Amygdala (tissue), 56 donors: ENCODE measurements at regions not wholly inside any gene's neighbourhood (a gene's known extent, or its start where the extent isn't known, plus 50 kb on each side); places are given as distances from the start of the nearest gene placed in this dataset.
"Not testable (repeated sequence)": the region's sequence is repeated elsewhere in the genome, so short reads cannot be mapped to it uniquely, and the experiment has no call there.

Experiments used
- DNase-seq, 56 donors: peaks; one replicate each; lab custom pipeline; 2025; lab: John Stamatoyannopoulos, UW

DNA sequence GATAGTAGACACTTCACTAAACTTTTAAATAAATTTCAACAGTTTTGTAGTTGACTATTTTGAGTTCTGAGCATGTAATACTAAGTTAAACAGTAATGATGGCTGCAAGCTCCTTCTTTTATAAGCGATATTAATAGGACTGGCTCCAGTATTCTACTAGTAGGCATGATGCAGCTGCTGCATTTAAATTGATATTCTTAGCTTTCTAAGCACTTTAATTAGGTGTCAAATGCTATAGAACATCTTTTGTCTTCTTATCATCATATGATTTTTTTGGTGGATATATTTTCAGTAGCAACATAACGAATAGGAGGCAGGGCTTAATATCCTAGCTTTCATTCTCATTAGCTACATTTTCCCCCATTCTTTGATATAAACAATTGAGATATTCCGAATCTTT lies 141.1 kb downstream of the FBXO4 start:
- no peak for DNase-seq

DNA sequence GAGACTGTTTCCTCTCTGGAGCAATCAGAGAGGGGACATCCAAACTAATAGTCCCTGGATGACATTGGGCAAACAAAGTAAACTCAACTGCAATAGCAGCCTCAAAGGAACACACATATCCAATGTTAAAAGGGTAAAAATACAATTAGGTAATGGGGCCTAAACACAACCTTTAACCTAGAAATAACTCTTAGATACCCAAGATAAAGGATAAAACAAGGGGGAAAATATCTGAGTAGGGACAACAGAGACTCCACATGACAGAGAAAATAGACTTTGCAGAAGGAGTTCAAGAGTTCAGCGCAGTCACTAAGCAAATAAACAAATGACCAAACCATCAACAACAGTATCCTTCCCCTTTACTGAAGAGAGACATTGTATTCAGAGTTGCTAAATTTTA lies 149.3 kb downstream of the FBXO4 start:
- no peak for DNase-seq

DNA sequence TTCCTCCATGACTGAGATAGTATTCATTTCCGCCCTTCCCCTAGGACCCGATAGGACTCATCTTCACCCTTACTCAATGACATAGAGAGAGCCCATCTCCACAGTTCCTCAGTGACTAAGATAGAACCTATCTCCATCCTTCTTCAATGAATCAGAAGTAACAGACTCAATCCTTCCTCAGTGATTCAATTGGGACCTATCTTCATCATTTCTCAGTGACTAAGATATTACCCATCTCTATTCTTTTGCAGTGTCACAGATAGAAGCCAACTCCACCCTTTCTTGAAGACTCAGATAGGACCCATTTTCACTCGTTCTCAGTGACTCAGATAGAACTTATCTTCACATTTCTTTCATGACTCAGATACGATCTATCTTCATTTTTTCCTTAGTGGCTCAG lies 164.6 kb downstream of the FBXO4 start:
- no peak for DNase-seq

DNA sequence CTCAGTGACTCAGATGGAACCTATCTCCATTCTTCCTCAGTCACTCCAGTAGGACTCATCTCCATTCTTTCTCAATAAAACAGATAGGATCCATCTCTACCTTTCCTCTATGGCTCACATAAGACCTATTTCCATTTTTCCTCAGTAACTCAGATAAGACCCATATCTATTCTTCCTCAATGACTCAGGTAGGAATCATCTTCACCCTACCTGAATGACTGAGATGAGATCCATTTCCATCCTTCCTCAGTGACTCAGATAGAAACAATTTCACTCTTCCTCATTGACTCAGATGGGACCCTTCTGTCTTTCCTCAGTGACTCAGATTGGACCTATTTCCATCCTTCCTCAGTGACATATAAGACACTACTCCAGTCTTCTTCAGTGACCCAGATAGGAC lies 165.1 kb downstream of the FBXO4 start:
- DNase-seq, result no peak

DNA sequence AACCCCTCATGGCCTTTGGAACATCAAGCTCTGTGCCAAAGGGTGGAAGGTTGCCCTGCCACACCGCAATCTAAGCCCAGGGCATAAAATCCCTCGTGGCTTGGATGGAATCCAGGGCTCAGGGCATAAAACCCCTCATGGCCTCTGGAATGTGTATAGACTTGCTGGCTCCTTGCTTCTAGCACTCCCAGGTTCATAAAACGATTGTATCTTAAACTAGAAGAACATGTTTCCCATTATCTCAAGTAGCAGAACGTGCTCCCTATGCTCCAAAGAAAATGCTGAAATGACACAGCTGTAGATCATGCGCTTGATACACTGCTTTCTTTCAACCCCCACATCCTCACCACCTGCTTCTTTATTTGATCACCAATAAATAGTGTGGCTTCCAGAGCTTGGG lies 174.8 kb downstream of the FBXO4 start:
- not testable (repeated sequence) for DNase-seq

DNA sequence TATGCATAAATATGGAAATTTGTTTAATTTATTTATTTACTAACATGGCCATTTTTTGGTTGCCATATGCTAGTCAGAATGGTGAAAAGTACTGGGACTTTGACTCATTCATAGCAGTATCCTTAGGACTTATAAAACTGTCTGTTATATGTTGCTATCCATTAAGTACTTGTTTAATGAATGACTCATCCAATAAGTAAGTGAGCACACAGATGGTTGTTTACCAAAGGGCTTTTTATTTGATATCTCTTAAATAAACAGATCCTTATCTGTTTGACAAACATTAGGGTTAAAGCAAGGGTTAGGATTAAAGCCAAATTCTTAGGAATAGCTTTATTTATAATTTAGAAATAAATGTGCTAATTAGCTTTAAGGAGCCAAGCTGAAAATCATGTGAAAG lies 183.4 kb downstream of the FBXO4 start:
- no peak for DNase-seq

DNA sequence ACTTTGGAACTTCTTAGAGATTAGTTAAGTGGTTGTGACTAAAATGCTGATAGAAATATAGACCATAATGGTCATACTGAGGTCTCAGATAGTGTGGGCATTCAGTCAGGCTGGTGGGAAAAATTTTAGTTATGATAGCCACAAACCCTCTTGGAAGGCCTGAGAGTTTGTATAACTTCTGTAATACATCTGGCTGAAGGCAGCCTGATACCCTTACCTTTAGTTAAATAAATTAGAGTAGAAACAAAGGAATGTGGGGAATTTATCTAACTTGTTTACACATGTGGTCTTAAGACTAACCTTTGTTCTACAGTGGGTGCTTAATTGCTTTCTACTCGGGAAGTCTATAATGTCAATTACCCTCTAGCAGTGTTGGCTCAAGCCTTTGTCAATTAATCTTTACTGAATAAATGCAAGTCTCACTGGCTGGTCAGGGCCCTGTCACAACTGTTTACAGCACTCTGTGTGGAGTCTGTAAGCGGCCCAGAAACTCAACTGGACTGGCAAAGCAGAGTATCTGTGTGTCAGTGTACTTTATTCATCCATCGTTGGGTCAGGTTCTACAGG lies 184.0 kb downstream of the FBXO4 start:
- no peak for DNase-seq

DNA sequence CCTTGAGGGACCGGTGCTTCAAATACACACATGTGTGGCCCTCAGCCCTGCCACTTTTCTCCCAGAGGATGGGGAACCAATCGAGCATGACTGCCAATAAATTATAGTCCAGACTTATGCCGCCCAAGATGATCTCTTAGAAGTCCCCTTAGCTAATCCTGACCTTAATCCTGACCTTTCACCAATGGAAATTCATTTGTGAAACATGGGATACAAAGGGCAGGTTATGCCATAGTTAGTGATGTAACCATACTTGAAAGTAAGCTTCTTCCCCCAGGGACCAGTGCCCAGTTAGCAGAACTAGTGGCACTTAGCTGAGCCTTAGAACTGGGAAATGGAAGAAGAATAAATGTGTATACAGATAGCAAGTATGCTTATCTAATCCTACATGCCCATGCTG lies 190.6 kb downstream of the FBXO4 start:
- not testable (repeated sequence) for DNase-seq

DNA sequence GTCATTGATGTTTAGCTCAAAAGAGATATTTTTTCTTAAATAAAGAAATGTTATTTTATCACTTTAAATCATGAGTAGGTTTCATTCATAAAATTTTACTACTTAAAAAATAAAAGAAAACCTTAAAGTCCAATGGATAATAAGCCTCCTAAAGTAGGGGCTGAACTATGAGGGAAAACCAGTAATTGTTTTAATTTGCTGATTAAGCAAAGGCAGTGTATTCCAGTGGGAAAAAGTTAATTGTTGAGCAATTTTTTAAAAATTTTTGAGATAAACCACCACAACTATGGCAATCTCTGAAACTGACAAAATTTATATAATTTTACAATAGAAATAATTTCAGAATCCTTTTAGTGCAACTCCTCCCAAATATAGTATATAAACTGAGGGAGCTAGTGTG lies 195.0 kb downstream of the FBXO4 start:
- no peak for DNase-seq

DNA sequence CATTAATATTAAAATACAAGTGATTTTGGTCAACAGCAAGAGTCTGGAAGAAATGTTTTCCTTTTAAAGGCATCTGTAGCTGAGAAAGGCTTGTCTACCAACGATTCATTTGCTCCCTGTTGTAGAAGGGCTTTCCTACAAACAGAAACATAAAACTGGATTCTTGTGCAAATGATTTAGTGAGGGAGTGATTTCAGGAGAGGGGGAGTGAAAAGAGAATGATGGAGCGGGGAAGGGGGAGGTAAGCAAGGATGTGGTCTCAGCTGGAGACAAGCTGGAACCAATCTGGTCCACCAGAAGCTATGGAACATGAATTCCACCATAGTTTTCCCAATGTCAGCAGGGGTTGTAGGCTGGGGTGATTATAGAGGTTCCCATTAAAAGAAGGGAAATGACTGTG lies 196.3 kb downstream of the FBXO4 start:
- no peak for DNase-seq

DNA sequence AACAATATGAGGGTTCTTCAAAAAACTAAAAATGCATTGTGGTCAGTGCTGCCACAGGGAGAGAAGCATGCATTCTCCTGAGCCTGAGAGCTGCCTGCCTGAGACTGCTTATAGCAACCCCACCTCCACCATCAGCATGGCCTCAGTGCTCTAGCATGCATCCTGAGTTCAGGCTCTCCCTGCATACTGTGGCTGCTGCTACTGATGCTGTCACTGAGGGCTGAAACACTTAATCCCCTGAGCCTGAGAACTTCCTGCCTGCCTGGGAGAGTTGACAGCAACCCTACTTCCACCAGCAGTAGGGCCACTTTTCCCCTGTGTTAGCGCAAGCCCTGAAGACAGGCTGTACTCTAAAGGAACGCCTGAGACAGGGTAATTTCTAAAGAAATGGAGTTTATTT lies 206.0 kb downstream of the FBXO4 start:
- no peak for DNase-seq

DNA sequence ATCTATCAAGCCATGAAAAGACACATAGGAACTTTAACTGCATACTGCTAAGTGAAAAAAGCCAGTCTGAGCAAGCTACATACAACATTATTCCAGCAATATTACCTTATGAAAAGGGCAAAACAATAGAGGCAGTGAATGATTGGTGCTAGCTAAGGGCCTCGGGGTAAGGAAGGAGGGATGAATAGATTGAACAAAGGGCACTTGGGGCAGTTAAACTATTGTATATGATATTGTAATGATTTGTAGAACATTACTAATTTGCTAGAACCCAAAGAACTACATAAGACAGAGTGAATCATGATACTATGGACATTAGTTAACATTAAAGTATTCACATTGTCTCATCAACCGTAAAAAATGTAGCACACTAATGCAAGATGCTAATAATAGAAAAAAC lies 218.3 kb downstream of the FBXO4 start:
- DNase-seq, result no peak

DNA sequence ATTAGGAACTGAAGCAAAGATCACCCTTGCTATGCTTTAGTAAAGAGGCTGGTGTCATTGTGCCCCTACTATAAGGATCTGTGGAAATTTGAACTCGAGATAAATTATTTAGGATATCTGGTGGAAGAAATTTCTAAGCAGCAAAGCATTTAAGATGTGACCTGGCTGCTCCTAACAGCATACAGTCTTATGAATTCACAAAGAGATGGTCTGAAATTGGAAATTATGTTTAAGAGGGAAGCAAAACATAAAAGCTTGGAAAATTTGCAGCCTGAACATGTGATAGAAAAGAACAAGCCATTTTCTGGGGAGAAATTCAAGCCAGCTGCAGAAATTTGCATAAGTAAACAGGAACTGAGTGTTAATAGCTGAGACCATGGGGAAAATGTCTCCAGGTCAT lies 223.7 kb downstream of the FBXO4 start:
- no peak for DNase-seq

DNA sequence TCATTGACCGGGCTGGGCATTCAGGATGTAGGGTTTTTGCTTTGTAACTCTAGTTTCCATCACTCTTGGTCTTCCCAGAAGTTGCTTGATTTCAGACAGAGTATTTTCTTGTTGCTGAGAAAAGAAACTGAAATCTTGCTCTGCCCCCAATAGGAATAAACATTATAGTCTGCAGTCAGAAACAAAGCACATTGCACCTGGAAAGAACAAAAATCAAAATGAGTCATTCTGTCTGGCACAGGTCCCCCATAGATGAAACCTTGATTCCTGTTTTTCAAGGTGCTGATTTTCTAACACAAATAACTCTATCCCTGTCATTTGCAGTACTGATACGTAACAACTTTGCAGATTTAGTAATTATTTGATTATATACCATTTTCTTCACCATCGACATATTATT lies 232.1 kb downstream of the FBXO4 start:
- no peak for DNase-seq

DNA sequence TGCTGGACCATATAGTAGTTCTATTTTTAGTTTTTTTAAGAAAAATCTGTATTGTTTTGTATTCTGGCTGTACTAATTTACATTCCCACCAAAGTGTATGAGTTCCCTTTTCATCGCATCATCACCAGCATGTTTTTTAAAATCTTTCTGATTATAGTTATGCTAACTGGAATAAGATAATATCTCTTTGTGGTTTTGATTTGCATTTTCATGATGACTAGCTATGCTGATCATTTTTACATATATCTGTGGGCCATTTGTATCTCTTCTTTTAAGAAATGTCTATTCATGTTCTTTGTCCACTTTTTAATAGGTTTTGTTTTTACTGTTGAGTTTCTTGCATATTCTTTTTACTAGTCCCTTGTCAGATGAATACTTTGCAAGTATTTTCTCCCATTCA lies 238.0 kb downstream of the FBXO4 start:
- DNase-seq, result no peak

DNA sequence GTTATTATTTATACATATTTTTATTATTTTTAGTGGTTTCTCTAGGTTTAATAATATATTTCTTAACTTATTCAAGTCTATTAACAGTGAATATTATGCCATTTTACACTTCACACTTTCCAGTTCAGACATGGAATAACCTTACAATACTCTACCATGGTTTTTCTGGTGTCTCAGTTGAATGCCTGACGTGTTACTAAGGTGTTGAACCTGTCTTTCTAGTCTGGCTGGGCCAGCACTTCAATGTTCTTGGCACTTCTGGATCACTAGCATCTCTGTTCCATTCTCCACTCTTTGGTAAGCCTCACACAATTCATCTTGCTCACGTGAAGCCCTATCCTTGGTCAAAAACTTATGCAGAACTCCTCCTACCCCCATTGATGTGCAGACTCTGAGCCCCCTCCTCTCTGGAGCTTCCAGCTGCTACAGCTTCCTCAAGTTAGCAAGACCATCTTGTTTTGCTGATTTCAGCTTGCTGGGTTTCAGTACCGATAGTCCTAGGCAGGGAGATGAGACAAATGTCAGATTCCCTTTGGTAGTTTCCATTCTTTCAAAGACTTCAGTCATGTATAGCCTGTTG lies 243.1 kb downstream of the FBXO4 start:
- DNase-seq, result no peak

DNA sequence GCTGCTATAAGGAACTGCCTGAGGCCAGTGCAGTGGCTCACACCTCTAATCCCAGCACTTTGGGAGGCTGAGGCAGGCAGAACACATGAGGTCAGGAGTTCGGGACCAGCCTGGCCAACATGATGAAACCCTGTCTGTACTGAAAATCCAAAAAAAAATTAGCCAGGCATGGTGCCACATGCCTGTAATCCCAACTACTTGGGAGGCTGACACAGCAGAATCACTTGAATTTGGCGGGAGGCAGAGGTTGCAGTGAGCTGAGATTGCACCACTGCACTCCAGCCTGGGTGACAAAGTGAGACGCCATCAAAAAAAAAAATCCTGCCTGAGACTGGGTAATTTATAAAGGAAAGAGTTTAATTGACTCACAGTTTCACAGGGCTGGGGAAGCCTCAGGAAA lies 247.1 kb upstream of the GHR start:
- DNase-seq, result not testable (repeated sequence)

DNA sequence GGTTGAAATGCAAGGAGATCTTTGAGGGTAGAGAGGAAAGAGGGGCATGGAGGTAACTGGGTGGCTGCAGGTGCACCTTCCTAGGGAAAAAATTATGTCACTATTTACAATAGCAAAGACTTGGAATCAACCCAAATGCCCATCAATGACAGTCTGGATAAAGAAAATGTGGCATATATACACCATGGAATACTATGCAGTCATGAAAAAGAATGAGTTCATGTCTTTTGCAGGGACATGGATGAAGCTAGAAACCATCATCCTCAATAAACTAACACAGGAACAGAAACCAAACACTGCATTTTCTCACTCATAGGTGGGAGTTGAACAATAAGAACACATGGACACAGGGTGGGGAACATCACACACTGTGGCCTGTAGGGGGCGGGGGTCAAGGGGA lies 243.4 kb upstream of the GHR start:
- DNase-seq, result not testable (repeated sequence)

DNA sequence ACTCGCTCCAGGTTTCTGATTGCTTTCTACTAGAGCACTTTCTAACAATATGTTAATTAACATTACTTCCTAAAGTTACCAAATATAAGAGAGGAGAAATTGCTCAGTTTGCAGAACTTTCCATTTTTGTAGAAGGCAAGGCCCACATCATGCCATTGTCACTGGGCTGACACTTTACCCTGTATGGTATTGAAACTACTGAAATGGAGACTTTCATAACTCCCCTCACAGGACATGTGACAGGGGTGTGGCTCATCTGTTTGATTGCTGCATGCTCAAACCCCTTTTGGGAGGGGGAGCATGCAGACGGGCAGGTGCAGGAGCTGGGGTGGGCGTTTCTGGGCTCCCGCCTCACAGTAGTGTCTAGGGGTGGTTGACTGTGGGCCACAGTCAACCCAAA lies 206.3 kb upstream of the GHR start:
- no peak for DNase-seq

DNA sequence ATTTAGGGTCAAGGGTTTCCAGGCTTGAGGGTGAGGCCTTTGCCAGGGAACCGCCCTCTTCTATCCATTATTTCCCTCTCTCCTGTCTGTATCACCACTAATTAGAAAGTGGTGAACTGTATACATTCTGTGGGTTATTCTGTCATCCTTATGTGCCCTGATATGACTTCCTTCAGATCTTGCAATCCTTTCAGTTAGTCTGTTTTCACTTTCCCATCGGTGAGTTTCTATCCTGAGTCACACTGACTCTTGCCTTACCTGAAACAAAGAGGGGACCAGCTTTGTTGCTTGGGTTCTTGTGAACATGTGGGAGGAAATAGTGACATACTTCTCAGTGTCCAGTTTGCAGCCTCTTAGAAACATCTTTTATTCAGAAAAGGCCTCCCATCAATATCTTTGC lies 205.4 kb upstream of the GHR start:
- DNase-seq, result no peak

DNA sequence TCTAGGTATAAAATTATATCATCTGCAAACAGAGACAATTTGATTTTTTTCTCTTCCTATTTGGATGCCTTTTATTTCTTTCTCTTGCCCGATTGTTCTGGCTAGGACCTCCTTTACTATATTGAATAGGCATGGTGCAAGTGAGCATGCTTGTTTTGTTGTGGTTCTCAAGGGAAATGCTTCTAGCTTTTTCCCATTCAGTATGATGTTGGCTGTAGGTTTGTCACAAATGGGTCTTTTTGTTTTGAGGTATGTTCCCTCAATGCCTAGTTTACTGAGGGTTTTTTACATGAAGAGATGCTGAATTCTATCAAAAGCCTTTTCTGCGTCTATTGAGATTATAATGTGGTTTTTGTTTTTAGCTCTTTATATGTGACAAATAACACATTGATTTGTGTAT lies 198.2 kb upstream of the GHR start:
- DNase-seq, result no peak

DNA sequence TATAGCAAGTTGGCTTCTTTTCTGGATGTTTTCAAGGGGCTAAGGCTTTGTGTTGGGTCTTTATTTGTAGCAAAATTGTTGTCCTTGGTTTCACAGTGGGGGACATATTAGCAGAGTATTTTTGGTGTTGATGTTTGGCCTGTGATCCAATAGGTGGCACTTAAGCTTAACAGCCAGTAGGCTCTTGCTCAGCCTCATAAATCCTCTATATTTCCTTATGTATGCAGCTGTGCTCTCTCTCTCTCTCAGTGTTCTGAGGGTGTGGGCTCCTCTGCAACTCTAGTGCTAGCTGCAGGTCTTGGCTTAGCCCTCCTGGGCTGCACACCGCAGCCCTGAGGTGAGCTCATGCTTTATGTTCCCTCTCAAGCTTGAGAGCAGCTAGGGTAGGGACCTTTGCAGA lies 195.0 kb upstream of the GHR start:
- no peak for DNase-seq

DNA sequence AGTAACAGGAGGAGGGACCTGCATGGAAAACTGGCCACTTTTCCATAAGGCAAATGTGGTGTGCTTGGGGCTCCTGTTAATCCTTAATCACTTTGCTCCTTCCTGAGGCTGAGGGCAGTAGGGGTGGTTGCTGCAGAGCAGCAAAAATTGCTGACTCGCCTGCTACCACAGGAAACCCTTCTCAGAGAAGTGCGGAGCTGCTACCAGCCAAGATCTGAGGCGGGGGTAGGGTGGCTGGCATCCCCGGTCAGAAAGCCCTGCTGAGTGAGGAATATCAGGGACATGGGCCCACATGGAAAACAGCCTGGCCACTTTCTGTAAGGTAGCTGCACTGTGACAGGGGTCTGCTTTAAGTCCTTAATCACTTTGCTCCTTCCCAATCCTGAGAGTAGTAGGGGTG lies 192.4 kb upstream of the GHR start:
- DNase-seq, result no peak
